GM19238 (cell line): ENCODE measurements at regions not wholly inside any gene's neighbourhood (a gene's known extent, or its start where the extent isn't known, plus 50 kb on each side); places are given as distances from the start of the nearest gene placed in this dataset.
A peak's percentile ranks its signal among the peaks of the same experiment; 100 is the strongest.
"Not testable (repeated sequence)": the region's sequence is repeated elsewhere in the genome, so short reads cannot be mapped to it uniquely, and the experiment has no call there.

Source experiments
- DNase-seq: peaks from one replicate; pipeline ENCODE4 v3.0.0; 2011; ENCODE audit warnings: low spot score; ENCODE audit not compliant: insufficient read length

DNA sequence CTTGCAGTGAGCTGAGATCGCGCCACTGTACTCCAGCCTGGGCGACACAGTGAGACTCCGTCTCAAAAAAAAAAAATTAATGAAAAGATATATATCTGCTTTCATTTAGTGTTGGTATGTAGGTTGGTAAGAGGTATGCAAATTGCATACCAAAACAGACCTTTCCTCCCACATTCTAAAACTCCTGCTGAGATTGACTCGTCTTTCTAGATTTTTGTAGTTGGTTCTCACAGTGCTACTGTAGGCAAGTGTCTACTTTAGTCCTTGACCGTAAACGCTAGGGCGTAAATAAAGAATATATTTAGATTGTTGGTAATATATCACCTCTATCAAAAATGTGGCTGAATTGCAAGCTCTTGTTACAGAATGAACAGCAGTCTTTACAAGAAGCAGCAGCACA, 445.9 kb downstream of the CHSY3 start:
- no peak for DNase-seq

DNA sequence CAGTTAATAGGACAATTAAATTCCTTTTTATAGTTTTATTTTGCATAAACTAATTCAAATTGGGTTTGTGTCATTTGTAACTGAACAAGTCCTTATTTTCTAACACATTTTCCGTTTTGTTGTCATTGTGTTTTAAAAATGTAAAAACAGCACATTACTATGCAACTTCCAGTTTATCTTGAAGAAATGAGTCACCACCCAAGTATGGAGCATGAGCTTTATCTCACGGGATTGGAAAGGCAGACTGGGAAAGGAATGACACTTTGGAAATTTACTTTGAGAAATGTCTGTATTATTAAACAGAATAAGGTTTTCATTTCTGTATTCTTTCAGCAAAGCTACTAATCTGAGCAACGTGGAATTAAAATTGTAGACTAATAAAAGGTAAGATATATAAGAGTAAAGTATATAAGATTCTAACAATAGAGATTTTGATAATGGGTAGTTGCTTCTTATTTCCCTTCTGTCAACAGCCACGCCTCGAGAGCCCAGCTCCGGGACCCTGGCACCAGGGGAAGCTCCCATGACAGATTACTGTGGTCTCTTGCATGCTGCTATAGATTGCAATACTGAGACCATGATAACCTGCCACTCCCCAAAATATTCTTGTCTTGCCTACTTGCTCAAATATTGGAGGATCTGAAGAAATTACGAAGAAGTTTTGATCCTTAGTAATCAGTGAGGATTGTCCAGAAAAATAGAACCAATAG, 433.1 kb downstream of the CHSY3 start:
- DNase-seq, result no peak

- DNase-seq, result no peak
Observed at GRCh38 chr5:130335117-130335516, 430.9 kb downstream of the CHSY3 start.

GRCh38 chr5:130333089-130333488, 428.8 kb downstream of the CHSY3 start:
- DNase-seq, result no peak

DNA sequence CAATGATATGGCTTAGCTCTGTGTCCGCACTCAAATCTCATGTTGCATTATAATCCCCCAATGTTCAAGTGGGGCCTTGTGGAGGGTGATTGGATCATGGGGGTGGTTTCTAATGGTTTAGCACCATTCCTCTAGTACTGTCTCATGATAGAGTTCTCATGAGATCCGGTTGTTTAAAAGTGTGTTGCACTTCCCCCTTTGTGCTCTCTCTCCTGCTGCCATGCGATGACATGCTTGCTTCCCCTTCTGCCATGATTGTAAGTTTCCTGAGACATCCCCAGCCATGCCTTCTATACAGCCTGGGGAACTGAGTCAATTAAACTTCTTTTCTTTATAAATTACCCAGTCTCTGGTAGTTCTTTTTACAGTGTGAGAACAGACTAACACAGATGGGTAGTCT, 427.1 kb downstream of the CHSY3 start:
- DNase-seq, result no peak

DNA sequence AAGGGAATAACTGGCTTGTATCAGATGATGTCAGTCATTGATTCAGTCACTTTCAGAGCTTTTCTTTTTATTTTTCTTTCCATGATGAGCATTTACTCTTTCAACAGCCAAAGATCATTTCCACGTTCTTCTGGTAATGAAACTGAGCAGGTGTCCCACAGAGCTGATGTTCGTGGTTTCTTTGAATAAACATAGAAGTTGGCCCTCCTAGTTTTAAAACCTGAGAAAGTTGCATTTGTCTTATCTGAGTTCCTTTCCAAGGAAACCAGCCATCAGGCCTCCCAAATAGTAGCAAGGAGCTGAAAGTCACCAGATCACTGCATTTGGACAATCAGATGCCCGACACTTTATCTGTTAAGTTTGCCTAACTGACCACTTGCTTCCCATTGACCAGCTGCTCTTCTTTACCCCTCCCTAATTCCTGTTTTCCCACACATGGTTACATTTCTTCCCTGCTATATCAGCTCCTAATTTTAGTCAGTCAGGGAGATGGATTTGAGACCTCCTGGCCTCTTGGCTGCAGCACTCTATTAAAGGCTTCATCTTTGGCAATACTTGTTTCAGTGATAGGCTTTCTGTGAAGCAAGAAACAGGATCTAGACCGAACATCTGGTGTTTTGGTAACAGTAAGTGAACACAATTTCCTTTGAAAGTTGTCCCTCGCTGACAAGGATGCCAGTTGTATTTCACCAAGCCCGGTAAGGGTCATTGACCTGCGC, 420.8 kb downstream of the CHSY3 start:
- no peak for DNase-seq

- peak; percentile 8 for DNase-seq
Observed at GRCh38 chr5:130323804-130324454, 419.7 kb downstream of the CHSY3 start.

DNA sequence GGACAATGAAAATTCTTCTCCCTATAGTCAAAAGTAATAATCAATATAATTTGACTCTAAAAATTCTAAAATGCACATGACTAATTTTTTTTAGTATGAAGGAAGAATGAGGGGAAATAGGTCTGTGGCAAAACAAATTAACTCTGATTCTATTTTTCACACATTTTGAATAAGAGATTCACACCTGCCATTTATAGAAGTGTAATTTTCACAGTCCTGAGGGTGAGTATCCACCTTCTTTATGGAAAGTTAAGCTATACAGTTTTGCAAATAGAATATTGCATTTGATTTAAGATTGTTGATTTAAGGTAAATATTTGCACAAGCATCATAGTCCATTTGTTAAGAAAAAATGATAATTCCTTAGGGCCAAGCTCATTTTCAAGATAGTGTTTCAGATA, 417.7 kb downstream of the CHSY3 start:
- DNase-seq, result no peak

- DNase-seq, result no peak
Observed at GRCh38 chr5:130316971-130317680, 412.9 kb downstream of the CHSY3 start.

DNA sequence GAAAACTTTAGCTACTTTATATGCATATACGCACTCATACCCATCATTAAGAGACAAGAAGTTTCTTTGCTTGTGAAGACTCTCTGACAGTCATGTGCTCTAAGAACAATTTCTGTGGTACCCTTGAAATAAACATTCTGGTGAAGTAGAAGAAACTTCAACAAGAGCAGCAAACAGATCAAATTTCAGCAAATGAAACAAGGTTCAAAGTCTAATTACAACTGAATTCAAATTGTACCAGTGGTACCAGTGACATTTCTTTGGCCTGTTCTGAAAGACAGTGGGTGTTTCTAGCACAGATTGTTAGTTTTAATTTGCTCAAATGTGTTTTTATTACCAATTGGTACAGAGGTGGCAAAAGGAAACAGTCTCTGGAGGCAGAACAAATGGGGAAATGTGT, 391.0 kb downstream of the CHSY3 start:
- DNase-seq, result no peak

- DNase-seq, result not testable (repeated sequence)
Observed at GRCh38 chr5:130294798-130295197, 390.5 kb downstream of the CHSY3 start.

GRCh38 chr5:130290219-130290618, 386.0 kb downstream of the CHSY3 start:
- no peak for DNase-seq

GRCh38 chr5:130289132-130290088, 385.1 kb downstream of the CHSY3 start:
- DNase-seq, result no peak

GRCh38 chr5:130287438-130287837, 383.2 kb downstream of the CHSY3 start:
- DNase-seq, result no peak

GRCh38 chr5:130286971-130287370, 382.7 kb downstream of the CHSY3 start:
- no peak for DNase-seq

DNA sequence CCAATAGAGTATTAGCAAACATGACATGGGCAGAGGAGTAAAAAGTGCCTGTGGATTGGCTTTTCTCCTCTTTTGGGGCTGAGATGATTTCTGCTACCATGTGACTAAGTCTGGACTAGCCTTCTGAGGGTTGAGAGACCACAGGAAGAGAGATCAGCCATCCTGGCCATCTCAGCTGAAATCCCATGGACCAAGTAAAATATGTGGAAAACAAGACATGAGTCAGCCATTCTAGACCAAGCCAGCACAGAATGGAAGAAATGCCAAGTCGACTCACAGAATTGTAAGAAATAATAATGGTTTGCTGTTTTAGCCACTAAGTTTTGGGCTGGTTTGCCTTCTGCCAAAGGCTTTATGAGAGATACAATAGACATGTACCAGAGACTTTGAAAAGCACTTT, 377.8 kb downstream of the CHSY3 start:
- DNase-seq, result no peak

DNA sequence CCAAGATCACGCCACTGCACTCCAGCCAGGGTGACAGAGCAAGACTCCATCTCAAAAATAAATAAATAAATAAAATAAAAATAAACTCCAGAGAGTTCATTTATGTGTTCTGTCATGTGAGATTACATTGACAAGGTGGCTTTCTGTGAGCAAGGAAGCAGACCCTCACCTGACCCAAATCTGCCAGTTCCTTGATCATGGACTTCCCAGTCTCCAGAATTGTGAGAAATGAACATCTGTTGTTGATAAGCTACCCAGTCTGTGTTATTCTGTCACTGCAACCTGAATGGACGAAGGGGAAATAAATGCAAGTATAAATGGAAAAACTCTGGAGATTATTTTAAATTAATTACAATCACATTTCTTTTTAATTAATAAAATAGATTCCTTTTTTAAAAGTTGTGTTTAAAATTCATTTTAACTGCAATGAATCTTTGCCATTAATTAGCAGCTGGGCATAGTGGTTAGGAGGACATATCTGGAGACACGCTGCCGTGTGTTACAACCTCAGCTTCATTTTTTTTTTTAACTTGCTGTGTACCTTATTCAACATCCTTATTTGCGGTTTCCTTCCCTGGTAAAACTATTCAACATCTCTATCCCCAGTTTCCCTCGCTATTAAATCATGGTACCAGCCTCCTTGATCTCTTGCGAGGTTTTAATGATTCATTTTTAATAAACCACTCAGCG, 376.4 kb downstream of the CHSY3 start:
- no peak for DNase-seq

- no peak for DNase-seq
Observed at GRCh38 chr5:130279386-130279785, 375.1 kb downstream of the CHSY3 start.

DNA sequence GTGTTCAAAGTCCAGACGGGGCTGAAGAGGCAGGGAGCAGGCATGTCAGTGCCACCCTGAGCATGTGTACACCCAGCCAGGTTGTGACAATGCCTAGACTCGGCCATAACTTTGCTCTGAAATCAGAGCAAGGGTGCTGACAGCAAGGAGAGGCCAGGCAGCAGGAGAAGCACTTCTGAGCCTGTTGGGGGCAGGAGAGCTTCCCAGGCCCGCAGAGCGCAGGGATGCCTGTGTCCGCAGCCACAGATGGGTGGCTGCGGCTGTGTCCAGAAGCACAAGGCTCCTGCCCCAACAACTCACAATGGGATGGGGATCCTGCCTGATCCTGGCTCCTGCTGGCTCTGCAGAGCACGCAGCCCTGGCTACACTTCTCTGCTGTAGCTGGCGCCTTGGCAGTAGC, 373.9 kb downstream of the CHSY3 start:
- DNase-seq, result no peak

GRCh38 chr5:130277522-130277921, 373.3 kb downstream of the CHSY3 start:
- DNase-seq, result no peak
